HG03460 (cell line): ENCODE measurements at regions not wholly inside any gene's neighbourhood (a gene's known extent, or its start where the extent isn't known, plus 50 kb on each side); places are given as distances from the start of the nearest gene placed in this dataset.

Source experiments
- ATAC-seq: cut with Tn5 transposase; IDR thresholded peaks from one replicate; pipeline ENCODE4 v1.9.1; 2021; ENCODE audit not compliant: unreplicated experiment

DNA sequence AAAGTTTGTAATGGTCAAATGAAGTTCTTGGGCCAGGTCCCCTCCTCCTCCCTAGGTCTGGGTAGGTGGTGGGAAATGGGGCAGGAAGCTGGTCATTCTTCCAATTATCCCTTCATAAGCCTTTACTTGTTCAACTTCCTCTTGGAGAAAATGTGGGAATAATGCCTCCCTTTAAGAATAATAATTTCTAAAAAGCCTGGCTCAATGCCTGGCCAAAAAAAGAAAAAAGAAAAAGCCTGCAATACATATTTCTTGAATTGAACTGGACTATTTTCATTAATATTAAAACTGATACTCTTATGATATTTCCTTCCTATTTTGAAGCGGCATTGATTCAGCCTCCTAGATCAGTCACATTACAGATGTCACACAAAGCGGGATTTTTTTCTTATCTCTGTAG is 600.9 kb downstream of the CCDC171 start:
- ATAC-seq: no peak

DNA sequence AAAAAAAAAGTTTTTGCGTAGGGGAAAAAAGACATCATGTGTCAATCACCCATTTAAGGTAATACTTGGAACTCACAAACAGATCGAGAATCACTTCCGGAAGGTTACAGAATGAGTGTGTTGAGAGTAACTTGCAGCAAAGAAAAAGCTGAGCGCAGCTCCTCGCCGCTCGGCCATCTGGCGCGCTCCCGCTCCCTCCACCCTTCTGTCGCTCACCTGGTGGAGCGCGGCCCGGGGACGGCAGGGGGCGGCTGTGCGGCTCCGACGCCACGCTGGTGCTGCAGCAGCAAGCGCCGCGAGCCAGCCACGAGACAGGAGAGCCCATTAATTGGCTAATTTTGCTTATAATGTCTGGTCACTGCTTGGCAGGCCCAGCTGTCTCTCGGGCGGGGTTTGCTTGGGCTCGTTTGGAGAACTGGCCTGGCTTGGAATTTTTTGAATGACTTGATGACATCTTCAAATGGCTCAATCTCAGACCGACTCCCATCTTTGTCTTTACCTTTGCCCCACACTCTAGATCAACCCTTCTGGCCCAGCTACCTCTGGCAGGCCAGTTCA is 601.8 kb downstream of the CCDC171 start:
- ATAC-seq: peak; percentile 65

- no peak for ATAC-seq
These were observed 603.0 kb downstream of the CCDC171 start for GRCh38 chr9:16155878-16156277.

GRCh38 chr9:16157216-16157615 is 604.4 kb downstream of the CCDC171 start:
- ATAC-seq: no peak

DNA sequence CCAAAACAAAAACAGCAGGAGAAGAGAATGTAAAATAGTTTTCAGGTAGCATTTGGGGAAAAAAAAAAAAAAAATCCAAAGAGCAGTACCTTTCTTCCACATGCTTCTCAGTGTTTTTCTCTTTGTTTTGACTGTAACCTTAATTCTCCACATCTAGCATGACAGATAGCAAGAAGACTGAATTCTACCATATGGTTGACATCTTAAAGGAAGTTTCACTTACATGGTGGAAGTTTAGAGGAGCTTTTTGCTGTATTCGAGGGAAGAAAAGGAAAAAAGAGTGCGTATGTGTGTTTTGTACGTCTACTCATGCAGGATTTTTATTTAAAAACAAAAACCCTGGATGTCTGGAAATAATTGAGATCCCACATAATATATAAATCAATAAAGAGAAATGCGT is 604.8 kb downstream of the CCDC171 start:
- ATAC-seq: no peak

- ATAC-seq: no peak
These were observed 605.2 kb downstream of the CCDC171 start for GRCh38 chr9:16158093-16158492.

DNA sequence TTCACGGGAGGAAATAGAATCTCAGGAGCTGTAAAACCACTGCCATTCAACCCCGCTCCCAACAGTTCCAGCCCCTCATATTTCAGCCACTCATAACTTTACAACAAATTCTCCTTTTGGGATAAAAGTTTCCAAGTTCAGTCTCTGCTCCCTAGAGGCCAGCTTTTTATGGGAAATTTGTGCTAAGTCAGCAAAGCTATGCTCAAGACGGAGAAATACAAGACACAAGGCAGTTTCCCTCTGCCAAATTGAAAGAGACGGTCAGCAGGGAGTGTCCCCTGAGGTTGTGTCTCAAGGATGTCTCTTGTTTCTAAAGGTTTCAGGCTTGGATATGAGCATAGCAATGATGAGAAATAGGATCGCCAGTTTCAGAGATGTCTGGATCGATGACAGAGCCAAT is 608.6 kb downstream of the CCDC171 start:
- ATAC-seq: no peak

DNA sequence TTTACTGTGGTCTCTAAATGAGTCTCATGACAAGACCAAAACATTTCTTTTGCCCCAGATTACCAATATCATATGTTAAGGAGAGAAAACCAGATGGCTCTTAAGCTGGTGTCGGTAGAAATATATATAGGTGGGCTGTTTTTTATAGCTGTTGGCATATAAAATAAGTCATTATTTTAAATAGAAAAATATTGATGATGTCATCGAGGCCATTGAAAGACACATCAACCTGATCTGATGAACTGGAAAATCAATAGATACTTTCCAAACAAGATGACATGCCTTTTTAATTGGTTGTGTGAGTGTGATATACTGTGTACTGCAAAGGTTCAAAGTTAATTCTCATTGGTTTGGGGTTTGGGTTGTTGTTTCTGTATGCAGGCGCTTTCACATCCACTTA is 617.3 kb downstream of the CCDC171 start:
- no peak for ATAC-seq

GRCh38 chr9:16171911-16172310 is 619.1 kb downstream of the CCDC171 start:
- no peak for ATAC-seq

- ATAC-seq: no peak
These were observed 620.0 kb downstream of the CCDC171 start for GRCh38 chr9:16172796-16173195.

DNA sequence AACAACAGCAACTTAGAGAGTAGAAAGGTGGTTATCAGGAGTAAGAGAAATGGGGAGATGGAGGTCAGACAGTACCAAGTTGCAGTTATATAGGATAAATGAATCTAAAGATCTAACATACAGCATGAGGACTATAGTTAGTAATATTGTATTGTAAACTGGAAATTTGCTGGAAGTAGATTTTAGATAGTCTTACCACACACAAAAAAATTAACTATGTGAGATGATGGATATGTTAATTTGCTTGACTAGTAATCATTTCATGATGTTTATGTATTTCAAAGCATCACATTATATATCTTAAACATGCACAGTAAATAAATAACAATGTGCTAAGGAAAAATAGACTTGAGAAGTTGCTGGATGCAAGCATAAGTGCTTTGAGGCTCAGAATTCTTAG is 622.1 kb downstream of the CCDC171 start:
- no peak for ATAC-seq

GRCh38 chr9:16175461-16175860 is 622.6 kb downstream of the CCDC171 start:
- ATAC-seq: no peak

DNA sequence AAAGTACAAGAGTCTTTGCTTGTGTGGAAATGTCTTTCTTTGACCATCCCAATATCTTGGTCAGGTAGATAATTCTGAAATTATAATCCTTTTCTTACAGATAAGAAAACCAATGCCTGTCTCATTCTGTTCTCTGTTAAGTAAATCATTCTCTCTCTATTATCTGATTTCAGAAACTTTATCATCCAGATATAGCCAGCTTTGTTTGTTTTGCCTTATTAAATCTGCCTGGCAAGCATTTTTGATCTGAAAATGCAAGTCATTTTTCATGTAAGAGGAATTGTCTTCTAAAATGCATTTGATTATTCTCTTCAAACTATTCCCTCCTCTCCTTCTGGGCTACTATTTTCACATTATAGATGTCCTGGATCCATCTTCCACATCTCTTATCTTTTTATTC is 625.5 kb downstream of the CCDC171 start:
- ATAC-seq: no peak

DNA sequence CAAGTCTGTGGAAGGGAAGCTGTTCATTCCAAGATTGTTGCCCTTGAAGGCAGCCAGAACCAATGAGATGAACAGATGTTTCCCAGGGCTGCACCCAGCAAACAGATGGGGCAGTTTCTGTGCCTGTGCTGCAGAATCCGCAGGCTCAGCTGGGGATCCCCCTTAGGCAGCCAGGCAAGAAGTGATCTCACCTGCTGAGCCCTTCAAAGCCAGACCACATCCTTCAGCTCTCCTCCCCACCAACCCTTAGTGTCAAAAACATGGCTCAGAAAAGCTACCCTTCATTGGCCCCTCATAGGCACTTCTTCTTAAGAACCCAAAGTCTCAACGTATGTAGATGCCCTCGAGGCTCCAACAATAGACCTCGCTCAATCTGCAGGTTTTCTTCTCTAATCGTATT is 626.7 kb downstream of the CCDC171 start:
- ATAC-seq: no peak

DNA sequence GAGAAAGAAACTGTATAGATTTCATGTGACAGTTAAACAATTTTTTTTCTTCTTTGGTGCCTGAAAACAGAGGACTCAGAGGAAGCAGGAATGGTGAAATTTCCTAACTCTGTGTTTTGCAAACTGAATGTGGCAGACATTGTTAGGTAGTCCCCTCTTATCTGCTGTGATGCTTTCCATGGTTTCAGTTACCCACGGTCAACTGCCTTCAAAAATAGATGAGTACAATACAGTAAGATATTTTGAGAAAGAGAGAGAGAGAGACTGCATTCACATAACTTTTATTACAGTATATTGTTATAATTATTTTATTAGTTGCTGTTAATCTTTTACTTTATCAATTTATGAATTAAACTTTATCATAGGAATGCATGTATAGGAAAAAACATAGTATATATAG is 627.2 kb downstream of the CCDC171 start:
- no peak for ATAC-seq

DNA sequence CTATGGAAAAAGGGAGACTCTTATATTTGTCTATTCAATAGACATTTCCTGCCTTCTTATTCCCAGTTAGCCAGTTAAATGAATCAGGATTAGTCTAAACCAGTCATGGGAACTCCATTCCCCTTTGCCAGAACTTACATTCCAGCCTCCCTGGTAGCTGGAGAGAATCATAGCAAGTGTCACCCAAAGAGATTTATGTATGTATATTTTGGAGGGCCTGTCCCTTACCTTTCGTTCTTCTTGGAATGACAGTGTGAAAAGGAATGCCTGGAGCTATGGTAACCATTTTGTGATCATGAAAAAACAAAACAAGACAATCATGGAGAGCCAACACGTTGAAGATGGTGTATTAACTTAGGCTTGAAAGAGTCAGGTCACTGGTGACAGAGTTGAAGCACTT is 627.7 kb downstream of the CCDC171 start:
- no peak for ATAC-seq

GRCh38 chr9:16181539-16181938 is 628.7 kb downstream of the CCDC171 start:
- ATAC-seq: no peak

- ATAC-seq: no peak
These were observed 629.9 kb downstream of the CCDC171 start for GRCh38 chr9:16182784-16183183.

DNA sequence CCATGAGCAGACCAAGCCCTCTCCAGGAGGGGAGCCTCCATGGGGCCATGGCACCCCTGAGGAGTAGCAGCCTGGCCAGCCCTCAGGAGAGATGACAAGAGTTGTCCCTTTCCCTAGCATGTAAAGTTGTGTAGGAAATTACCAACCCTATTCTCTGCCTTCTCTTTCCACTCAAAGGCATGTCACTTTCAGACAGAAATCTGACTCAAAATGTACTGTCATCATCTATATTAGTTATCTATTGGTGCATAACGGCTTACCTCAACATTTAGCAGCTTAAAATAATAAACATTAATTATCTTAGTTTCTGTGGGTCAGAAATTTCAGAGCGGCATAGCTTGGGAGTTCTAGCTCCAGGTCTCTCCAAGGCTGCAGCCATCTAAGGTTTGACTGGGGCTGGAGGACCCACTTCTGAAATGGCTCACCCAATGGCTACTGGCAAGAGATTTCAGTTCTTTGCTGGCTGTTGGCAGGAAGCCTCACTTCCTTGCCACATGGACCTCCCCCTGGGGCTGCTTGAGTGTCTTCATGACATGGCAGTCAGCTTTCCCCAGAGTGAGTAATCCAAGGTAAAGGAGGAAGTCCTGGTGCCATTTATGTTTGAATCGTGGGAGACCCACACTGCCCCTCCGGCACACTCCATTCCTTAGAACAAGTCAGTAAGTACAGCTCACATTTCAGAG is 632.3 kb downstream of the CCDC171 start:
- no peak for ATAC-seq

- ATAC-seq: no peak
These were observed 638.3 kb downstream of the CCDC171 start for GRCh38 chr9:16191191-16191590.

GRCh38 chr9:16191691-16192402 is 639.0 kb downstream of the CCDC171 start:
- no peak for ATAC-seq

DNA sequence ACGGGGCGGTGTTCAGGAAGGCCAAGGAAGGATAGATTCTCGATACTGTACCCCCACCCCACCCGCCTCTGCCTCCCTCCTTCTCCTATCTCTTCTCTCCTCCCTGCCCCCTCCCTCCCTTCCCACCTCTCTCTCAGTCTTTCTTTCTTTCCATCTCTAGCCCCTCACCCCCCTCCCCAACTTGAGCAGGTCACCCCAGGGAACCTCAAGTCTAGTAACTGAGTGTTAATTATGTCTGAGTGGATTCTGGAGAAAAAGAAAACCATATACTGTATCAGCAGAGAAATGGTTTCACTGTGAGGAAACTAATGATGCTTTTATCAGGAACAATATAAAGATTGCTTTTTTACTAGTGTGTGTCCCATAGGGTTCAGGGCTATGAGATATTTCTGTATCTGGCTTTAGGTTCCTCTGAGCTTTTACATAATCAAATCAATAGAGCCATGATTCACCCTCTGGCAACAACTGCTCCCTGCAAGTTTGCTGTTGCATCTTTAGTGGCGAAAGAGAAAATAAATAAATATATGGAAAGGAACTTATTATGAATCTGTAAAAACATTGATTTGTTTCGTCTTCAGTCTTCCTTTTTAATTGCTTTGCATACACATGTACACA is 639.7 kb downstream of the CCDC171 start:
- no peak for ATAC-seq
